Right atrium auricular region (tissue), 2 donors: ENCODE measurements at regions not wholly inside any gene's neighbourhood (a gene's known extent, or its start where the extent isn't known, plus 50 kb on each side); places are given as distances from the start of the nearest gene placed in this dataset.

Source experiments
- DNase-seq: peaks from one replicate; pipeline ENCODE4 v3.0.0-alpha.2; 2019; ENCODE audit warnings: low spot score
- H3K27ac ChIP-seq, 2 donors: fragments of 200-600 bp; sonication (generic); 1 replicate in 1 of 2; 2 replicates in 1 of 2; pipeline ENCODE4 v1.5.1; 2016 to 2019
- H3K27me3 ChIP-seq, 2 donors: fragments of 200-600 bp; sonication (generic); one replicate each; pipeline versions ENCODE4 v1.5.1 to v1.6.0; 2017 to 2019
- H3K36me3 ChIP-seq: fragments of 200-600 bp; sonication (generic); one replicate; pipeline ENCODE4 v1.5.1; 2016
- H3K4me1 ChIP-seq, 2 donors: fragments of 200-600 bp; sonication (generic); one replicate each; pipeline versions ENCODE4 v1.5.1 to v1.6.0; 2017 to 2019
- H3K4me3 ChIP-seq, 2 donors: fragments of 200-600 bp; sonication (generic); 1 replicate in 1 of 2; 2 replicates in 1 of 2; pipeline ENCODE4 v1.5.1; 2017 to 2019; ENCODE audit warnings: mild to moderate bottlenecking in 1 of 2, moderate library complexity in 1 of 2
- H3K9me3 ChIP-seq, 2 donors: fragments of 200-600 bp; sonication (generic); one replicate each; pipeline ENCODE4 v1.5.1; 2019
- CTCF ChIP-seq, 2 donors: fragments of 200-600 bp; sonication (generic); IDR thresholded peaks; one replicate each; pipeline ENCODE4 v1.5.1; 2019; ENCODE audit warnings: antibody characterized with exemption in 2 of 2

GRCh38 chr3:152021951-152022461, 148.6 kb downstream of the SUCNR1 start:
- Histone ChIP-seq H3K4me1 (no peaks in the 10 kb centered on the region), H3K9me3 (no peaks in the 10 kb centered on the region), H3K27ac (no peak overlapping the region), H3K27me3 (no peaks in the 10 kb centered on the region), H3K36me3 (no peaks in the 10 kb centered on the region), H3K4me3 (no peak overlapping the region)
- DNase-seq: no peak
- no peak for TF ChIP-seq CTCF (IDR thresholded peaks at IDR 0.05)

- Histone ChIP-seq H3K27ac (no peak overlapping the region), H3K36me3 (no peaks in the 10 kb centered on the region), H3K4me3 (no peak overlapping the region), H3K27me3 (no peaks in the 10 kb centered on the region), H3K9me3 (no peaks in the 10 kb centered on the region), H3K4me1 (no peaks in the 10 kb centered on the region)
- no peak for TF ChIP-seq CTCF (IDR thresholded peaks at IDR 0.05)
- no peak for DNase-seq
Measured at GRCh38 chr3:152026033-152026556, 152.7 kb downstream of the SUCNR1 start.

- Histone ChIP-seq H3K27me3 (no peaks in the 10 kb centered on the region), H3K9me3 (no peaks in the 10 kb centered on the region), H3K4me3 (no peak overlapping the region), H3K4me1 (no peaks in the 10 kb centered on the region), H3K27ac (no peak overlapping the region), H3K36me3 (no peaks in the 10 kb centered on the region)
- no peak for DNase-seq
- TF ChIP-seq CTCF (IDR thresholded peaks at IDR 0.05): no peak
Measured at GRCh38 chr3:152030320-152030719, 156.9 kb downstream of the SUCNR1 start.

GRCh38 chr3:152031321-152031720, 157.9 kb downstream of the SUCNR1 start:
- Histone ChIP-seq H3K27ac (no peak overlapping the region), H3K36me3 (no peaks in the 10 kb centered on the region)

GRCh38 chr3:152037297-152037696, 163.9 kb downstream of the SUCNR1 start:
- peaks cover 0 to 7% of the 10 kb centered on the region in 2 donors for H3K9me3 ChIP-seq
- no peak for TF ChIP-seq CTCF (IDR thresholded peaks at IDR 0.05)
- H3K27ac ChIP-seq: no peak overlapping the region
- no peaks in the 10 kb centered on the region for H3K36me3 ChIP-seq
- no peaks in the 10 kb centered on the region for H3K27me3 ChIP-seq
- no peaks in the 10 kb centered on the region for H3K4me1 ChIP-seq
- DNase-seq: no peak
- H3K4me3 ChIP-seq: no peak overlapping the region

More at GRCh38 chr3:152031321-152031720, 157.9 kb downstream of the SUCNR1 start:
- no peak overlapping the region for H3K4me3 ChIP-seq
- peaks cover 0 to 7% of the 10 kb centered on the region in 2 donors for H3K9me3 ChIP-seq
- H3K27me3 ChIP-seq: no peaks in the 10 kb centered on the region
- no peak for DNase-seq
- TF ChIP-seq CTCF (IDR thresholded peaks at IDR 0.05): no peak
- H3K4me1 ChIP-seq: no peaks in the 10 kb centered on the region

GRCh38 chr3:152037953-152038352, 164.5 kb downstream of the SUCNR1 start:
- DNase-seq: no peak
- Histone ChIP-seq H3K27ac (no peak overlapping the region), H3K27me3 (no peaks in the 10 kb centered on the region), H3K9me3 (peaks cover 0 to 7% of the 10 kb centered on the region in 2 donors), H3K36me3 (no peaks in the 10 kb centered on the region), H3K4me1 (no peaks in the 10 kb centered on the region), H3K4me3 (no peak overlapping the region)
- no peak for TF ChIP-seq CTCF (IDR thresholded peaks at IDR 0.05)
